Thyroid gland (tissue), 4 donors: ENCODE measurements at regions not wholly inside any gene's neighbourhood (a gene's known extent, or its start where the extent isn't known, plus 50 kb on each side); places are given as distances from the start of the nearest gene placed in this dataset.

Experiments used
- DNase-seq, 2 donors: peaks; one replicate each; pipeline ENCODE4 v3.0.0-alpha.2; 2019
- H3K27ac ChIP-seq, 3 donors: fragments of 200-600 bp; sonication (generic); 1 replicate in 2 of 3; 2 replicates in 1 of 3; pipeline ENCODE4 v1.5.1; 2016 to 2019; ENCODE audit warnings: mild to moderate bottlenecking in 1 of 3, moderate library complexity in 1 of 3
- H3K27me3 ChIP-seq: fragments of 200-600 bp; sonication (generic); one replicate; pipeline ENCODE4 v1.5.1; 2019
- H3K36me3 ChIP-seq, 2 donors: fragments of 200-600 bp; sonication (generic); one replicate each; pipeline ENCODE4 v1.5.1; 2016 to 2019
- H3K4me1 ChIP-seq, 2 donors: fragments of 200-600 bp; sonication (generic); one replicate each; pipeline ENCODE4 v1.5.1; 2017 to 2019
- H3K4me3 ChIP-seq, 3 donors: fragments of 200-600 bp; sonication (generic); replicated peaks in 1 of 3; 1 replicate in 2 of 3; 2 replicates in 1 of 3; pipeline ENCODE4 v1.5.1; 2016; ENCODE audit warnings: mild to moderate bottlenecking in 1 of 3
- H3K9me3 ChIP-seq: fragments of 200-600 bp; sonication (generic); one replicate; pipeline ENCODE4 v1.5.1; 2017
- POLR2A ChIP-seq, 2 donors: fragments of 450-650 bp; IDR thresholded peaks; one replicate each; pipeline ENCODE4 v1.6.1; 2017; ENCODE audit warnings: antibody characterized with exemption in 2 of 2, mild to moderate bottlenecking in 2 of 2, moderate library complexity in 1 of 2
- WGBS, 2 donors: methylation state at CpG; one replicate each; pipeline ENCODE4 v1.1.5; 2017; 5-methylcytosine and 5-hydroxymethylcytosine counted together
- intact Hi-C: fragments of 100-400 bp; cut with DNase I; formaldehyde crosslinking; loops from one replicate; pipeline ENCODE4 v1.15.1; 2023
- TF ChIP-seq, protein P1 (sequence below), 6 experiments: fragments of 200-600 bp in 3 of 6; fragments of 450-650 bp in 3 of 6; sonication (generic) in 3 of 6; IDR thresholded peaks; one replicate each; pipeline ENCODE4 v1.5.1; 2016 to 2019; ENCODE audit warnings: antibody characterized with exemption in 6 of 6, mild to moderate bottlenecking in 2 of 6, inconsistent platforms in 1 of 6, moderate library complexity in 1 of 6

GRCh38 chr13:50162001-50162400, 146.8 kb downstream of the KCNRG start:
- H3K36me3 ChIP-seq, result no peaks in the 10 kb centered on the region
- no peaks in the 10 kb centered on the region for H3K27me3 ChIP-seq
- no peak for DNase-seq
- 86 to 87% methylated on average over 4 of the region's 4 CpGs for WGBS, 2 donors
- TF ChIP-seq, protein P1, sequence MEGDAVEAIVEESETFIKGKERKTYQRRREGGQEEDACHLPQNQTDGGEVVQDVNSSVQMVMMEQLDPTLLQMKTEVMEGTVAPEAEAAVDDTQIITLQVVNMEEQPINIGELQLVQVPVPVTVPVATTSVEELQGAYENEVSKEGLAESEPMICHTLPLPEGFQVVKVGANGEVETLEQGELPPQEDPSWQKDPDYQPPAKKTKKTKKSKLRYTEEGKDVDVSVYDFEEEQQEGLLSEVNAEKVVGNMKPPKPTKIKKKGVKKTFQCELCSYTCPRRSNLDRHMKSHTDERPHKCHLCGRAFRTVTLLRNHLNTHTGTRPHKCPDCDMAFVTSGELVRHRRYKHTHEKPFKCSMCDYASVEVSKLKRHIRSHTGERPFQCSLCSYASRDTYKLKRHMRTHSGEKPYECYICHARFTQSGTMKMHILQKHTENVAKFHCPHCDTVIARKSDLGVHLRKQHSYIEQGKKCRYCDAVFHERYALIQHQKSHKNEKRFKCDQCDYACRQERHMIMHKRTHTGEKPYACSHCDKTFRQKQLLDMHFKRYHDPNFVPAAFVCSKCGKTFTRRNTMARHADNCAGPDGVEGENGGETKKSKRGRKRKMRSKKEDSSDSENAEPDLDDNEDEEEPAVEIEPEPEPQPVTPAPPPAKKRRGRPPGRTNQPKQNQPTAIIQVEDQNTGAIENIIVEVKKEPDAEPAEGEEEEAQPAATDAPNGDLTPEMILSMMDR (IDR thresholded peaks at IDR 0.05), result no peak
- no peak for TF ChIP-seq POLR2A (IDR thresholded peaks at IDR 0.05)
- no peak overlapping the region for H3K27ac ChIP-seq
- no peaks in the 10 kb centered on the region for H3K9me3 ChIP-seq
- intact Hi-C loops, result no loop called here
- no peaks in the 10 kb centered on the region for H3K4me1 ChIP-seq
- no peak overlapping the region for H3K4me3 ChIP-seq

- Histone ChIP-seq H3K9me3 (no peaks in the 10 kb centered on the region), H3K4me3 (no peak overlapping the region), H3K36me3 (no peaks in the 10 kb centered on the region), H3K27me3 (no peaks in the 10 kb centered on the region), H3K4me1 (no peaks in the 10 kb centered on the region), H3K27ac (no peak overlapping the region)
- WGBS, 2 donors, result 55 to 69% methylated on average over 2 of the region's 2 CpGs
- DNase-seq, result no peak
- TF ChIP-seq, protein P1 (IDR thresholded peaks at IDR 0.05), result no peak
- TF ChIP-seq POLR2A (IDR thresholded peaks at IDR 0.05), result no peak
- intact Hi-C loops, result no loop called here
These were observed 147.3 kb downstream of the KCNRG start for GRCh38 chr13:50162567-50162966.

GRCh38 chr13:50167224-50167947, 152.1 kb downstream of the KCNRG start:
- TF ChIP-seq, protein P1 (IDR thresholded peaks at IDR 0.05), result no peak
- TF ChIP-seq POLR2A (IDR thresholded peaks at IDR 0.05), result no peak
- no peak overlapping the region for H3K27ac ChIP-seq
- H3K36me3 ChIP-seq, result no peaks in the 10 kb centered on the region
- H3K27me3 ChIP-seq, result no peaks in the 10 kb centered on the region
- no peak overlapping the region for H3K4me3 ChIP-seq
- H3K4me1 ChIP-seq, result no peaks in the 10 kb centered on the region
- WGBS, 2 donors, result 81 to 86% methylated on average over 2 of the region's 2 CpGs
- intact Hi-C loops, result no loop called here
- no peaks in the 10 kb centered on the region for H3K9me3 ChIP-seq
- no peak for DNase-seq

- Histone ChIP-seq H3K9me3 (no peaks in the 10 kb centered on the region), H3K4me3 (no peak overlapping the region), H3K36me3 (no peaks in the 10 kb centered on the region), H3K27me3 (no peaks in the 10 kb centered on the region), H3K27ac (no peak overlapping the region), H3K4me1 (no peaks in the 10 kb centered on the region)
- DNase-seq, result no peak
- WGBS, 2 donors, result 90 to 91% methylated on average over 4 of the region's 4 CpGs
- intact Hi-C loops, result no loop called here
- TF ChIP-seq POLR2A (IDR thresholded peaks at IDR 0.05), result no peak
These were observed 152.7 kb downstream of the KCNRG start for GRCh38 chr13:50167967-50168366.

DNA sequence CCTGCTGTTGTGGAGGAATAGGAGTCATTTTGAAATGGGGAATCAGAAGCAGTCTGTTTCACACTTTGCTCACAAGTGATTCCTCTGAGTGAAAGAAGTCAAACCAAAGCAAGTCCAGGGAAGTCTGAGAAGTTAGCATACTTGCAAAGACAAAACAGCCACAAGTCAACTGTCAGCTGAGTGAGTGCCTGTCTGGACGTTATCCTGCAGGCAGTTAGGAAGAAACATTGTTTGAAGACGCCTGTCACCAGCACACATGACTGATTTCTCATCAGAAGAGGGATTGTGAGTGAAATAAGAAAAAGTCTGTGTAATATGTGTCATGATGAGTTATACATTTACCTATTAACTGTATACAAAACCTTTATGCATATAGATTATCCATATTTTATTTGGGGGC, 153.5 kb downstream of the KCNRG start:
- no peak for TF ChIP-seq POLR2A (IDR thresholded peaks at IDR 0.05)
- TF ChIP-seq, protein P1 (IDR thresholded peaks at IDR 0.05), result no peak
- WGBS, 2 donors, result 70 to 74% methylated on average over 2 of the region's 2 CpGs
- Histone ChIP-seq H3K9me3 (no peaks in the 10 kb centered on the region), H3K27me3 (no peaks in the 10 kb centered on the region), H3K4me1 (no peaks in the 10 kb centered on the region), H3K4me3 (no peak overlapping the region), H3K36me3 (no peaks in the 10 kb centered on the region), H3K27ac (no peak overlapping the region)
- DNase-seq, result no peak
- intact Hi-C loops, result no loop called here
